MM.1S (cell line): ENCODE measurements at regions not wholly inside any gene's neighbourhood (a gene's known extent, or its start where the extent isn't known, plus 50 kb on each side); places are given as distances from the start of the nearest gene placed in this dataset.

Experiments used
- EZH2 ChIP-seq: fragments of 300-600 bp; sonication (generic); optimal IDR thresholded peaks from 2 replicates; pipeline ENCODE3; 2017; ENCODE audit warnings: low read depth, mild to moderate bottlenecking, antibody characterized with exemption, low read length, mixed read lengths
- EZH2phosphoT487 ChIP-seq: fragments of 300-600 bp; sonication (generic); IDR thresholded peaks from 2 replicates; pipeline ENCODE4 v1.6.1; 2018; ENCODE audit warnings: antibody characterized with exemption, low read length
- TF ChIP-seq, protein P1 (sequence below): fragments of 300-600 bp; sonication (generic); IDR thresholded peaks from 2 replicates; pipeline ENCODE4 v1.5.1; 2016; ENCODE audit warnings: antibody characterized with exemption, low read length, mixed read lengths

DNA sequence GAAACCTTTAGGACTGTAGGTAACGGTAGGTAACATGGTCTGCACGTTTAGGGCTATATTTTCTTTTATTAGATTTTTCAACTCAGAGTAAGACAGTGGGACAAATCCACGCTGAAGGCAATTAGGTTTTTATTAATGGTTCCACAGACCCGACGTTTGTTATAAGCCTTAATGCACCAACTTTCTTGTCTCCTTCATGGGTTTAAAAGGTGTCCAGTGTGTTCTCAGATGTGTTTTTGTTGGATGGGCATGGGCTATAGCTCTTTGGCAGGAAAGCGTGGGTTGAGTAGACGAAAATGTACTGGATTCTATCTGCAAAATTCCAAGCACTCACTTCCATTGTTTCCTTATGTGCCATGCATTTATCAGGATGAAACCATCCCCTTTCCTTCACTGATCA, 88.0 kb upstream of the SIM2 start:
- TF ChIP-seq, protein P1, sequence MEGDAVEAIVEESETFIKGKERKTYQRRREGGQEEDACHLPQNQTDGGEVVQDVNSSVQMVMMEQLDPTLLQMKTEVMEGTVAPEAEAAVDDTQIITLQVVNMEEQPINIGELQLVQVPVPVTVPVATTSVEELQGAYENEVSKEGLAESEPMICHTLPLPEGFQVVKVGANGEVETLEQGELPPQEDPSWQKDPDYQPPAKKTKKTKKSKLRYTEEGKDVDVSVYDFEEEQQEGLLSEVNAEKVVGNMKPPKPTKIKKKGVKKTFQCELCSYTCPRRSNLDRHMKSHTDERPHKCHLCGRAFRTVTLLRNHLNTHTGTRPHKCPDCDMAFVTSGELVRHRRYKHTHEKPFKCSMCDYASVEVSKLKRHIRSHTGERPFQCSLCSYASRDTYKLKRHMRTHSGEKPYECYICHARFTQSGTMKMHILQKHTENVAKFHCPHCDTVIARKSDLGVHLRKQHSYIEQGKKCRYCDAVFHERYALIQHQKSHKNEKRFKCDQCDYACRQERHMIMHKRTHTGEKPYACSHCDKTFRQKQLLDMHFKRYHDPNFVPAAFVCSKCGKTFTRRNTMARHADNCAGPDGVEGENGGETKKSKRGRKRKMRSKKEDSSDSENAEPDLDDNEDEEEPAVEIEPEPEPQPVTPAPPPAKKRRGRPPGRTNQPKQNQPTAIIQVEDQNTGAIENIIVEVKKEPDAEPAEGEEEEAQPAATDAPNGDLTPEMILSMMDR = no peak
- TF ChIP-seq EZH2 (no peak), EZH2phosphoT487 (no peak)
